Astrocyte of the spinal cord (primary cell): ENCODE measurements at regions not wholly inside any gene's neighbourhood (a gene's known extent, or its start where the extent isn't known, plus 50 kb on each side); places are given as distances from the start of the nearest gene placed in this dataset.
A peak's percentile ranks its signal among the peaks of the same experiment; 100 is the strongest.

ENCODE experiments used
- DNase-seq: peaks from one replicate; pipeline ENCODE4 v3.0.0; 2011; ENCODE audit warnings: low read depth, low spot score
- H3K4me3 ChIP-seq: 2 replicates; pipeline ENCODE4 v1.5.1; 2011; ENCODE audit warnings: low read depth, mild to moderate bottlenecking, low read length, moderate library complexity
- in situ Hi-C: cut with HindIII; loops from 2 replicates; pipeline ENCODE4 v1.10.0; 2017; ENCODE audit warnings: low sequenced_read_pairs
- TF ChIP-seq, protein P1 (sequence below): IDR thresholded peaks from 2 replicates; pipeline ENCODE4 v1.5.1; 2012; ENCODE audit warnings: low read depth, mild to moderate bottlenecking, low read length, inconsistent platforms

DNA sequence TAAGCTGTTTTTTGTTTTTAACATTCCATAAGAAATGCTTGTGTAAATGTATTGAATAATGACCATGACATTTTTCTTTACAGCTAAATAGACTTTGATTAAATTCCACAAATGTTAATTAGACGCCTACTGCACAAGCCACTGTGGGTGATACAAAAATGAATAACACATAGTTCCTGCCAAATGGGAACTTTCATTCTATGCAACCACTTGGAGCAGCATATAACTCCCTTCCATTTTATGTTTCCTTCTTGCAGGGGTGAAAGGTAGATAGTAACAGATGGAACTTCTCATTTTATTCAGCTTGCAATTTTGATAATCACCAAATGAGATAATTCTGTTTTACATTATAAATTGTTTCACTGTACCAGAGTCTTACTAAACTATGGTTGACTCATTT lies 70.0 kb upstream of the THUMPD2 start:
- H3K4me3 ChIP-seq, result no peak overlapping the region
- TF ChIP-seq, protein P1, sequence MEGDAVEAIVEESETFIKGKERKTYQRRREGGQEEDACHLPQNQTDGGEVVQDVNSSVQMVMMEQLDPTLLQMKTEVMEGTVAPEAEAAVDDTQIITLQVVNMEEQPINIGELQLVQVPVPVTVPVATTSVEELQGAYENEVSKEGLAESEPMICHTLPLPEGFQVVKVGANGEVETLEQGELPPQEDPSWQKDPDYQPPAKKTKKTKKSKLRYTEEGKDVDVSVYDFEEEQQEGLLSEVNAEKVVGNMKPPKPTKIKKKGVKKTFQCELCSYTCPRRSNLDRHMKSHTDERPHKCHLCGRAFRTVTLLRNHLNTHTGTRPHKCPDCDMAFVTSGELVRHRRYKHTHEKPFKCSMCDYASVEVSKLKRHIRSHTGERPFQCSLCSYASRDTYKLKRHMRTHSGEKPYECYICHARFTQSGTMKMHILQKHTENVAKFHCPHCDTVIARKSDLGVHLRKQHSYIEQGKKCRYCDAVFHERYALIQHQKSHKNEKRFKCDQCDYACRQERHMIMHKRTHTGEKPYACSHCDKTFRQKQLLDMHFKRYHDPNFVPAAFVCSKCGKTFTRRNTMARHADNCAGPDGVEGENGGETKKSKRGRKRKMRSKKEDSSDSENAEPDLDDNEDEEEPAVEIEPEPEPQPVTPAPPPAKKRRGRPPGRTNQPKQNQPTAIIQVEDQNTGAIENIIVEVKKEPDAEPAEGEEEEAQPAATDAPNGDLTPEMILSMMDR, result no peak
- DNase-seq, result no peak
- in situ Hi-C loops, result no loop called here

DNA sequence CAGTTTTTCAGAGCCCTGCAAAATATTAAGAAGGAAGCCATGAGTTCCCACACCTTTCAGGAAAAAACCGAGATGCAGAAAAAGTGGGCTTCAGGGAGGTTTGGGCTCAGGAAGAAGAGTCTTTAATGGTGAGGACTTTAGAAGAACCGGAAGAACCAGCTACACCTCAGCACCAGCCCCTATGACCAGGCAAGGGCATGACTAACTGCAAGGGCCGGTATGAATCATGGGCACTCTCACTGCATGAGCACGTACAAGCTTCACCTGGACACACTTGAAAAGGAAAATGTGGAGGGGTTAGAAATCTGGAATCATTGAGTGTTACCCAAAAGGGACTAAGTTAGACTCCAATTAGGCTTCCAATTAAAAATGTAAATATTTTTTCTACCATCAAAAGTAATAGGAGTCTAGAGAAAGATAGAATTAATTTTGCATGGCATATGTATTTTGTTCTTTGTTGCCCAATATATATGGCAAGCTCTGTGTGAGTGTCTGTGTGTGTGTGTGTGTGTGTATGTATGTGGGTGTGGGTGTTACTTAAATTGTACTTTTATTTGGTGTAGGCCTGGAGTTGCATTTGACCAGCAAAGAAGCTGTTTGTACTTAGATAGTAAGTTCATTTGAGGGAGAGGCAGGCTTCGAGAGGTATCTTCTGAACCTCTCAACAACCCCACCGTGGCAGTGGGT lies 66.5 kb upstream of the THUMPD2 start:
- H3K4me3 ChIP-seq, result no peak overlapping the region
- TF ChIP-seq, protein P1, result no peak
- DNase-seq, result no peak
- in situ Hi-C loops, result no loop called here

DNA sequence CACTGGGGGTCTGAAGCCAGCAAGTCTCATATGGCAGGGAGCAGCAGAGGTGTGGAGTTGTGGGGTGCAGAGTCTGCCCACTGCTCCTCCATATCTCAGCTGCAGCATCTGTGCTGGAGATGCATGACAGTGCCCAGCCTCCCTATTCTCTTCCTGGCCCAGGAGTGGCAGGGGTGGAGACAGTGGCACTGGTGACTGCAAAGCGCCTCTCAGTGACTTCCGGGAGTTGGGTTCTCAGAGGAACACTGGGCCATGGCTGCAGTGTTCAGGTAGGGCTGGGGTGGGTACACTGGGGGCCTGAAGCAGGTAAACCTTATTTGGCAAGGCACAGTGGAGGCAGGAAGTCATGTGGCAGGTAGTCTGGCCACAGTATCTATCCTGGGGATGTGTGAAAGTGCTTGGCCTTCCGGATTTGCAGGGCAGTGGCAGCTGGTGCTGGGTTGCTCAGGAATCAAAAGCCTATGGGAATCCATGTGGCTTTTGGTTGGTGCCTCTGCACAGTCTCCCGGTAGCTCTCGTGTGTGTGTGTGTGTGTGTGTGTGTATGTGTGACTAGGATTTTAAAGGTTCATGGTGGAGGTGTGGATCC lies 60.3 kb upstream of the THUMPD2 start:
- DNase-seq, result no peak
- TF ChIP-seq, protein P1, result no peak
- H3K4me3 ChIP-seq, result no peak overlapping the region
- in situ Hi-C loops, result no loop called here

DNA sequence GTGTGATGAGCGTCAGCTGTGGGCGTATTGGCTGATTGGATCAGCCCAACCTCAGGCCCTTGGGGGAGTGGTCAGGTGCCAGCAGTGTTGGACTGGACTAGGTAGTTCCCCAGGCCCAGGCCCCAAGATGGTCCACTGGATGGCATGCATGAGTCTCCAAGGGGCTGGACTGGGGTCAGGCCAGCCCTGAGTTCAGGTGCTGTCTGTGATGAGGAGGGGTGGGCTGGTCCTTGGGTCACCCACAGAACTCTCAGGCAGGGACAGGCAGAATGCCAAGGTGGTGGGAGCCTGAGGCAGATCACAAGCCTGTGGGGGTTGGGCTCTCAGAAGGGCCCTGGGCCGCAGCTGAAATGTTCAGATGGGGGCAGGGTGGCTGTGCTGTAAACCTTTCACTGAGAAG lies 59.5 kb upstream of the THUMPD2 start:
- DNase-seq, result no peak
- TF ChIP-seq, protein P1, result no peak
- in situ Hi-C loops, result no loop called here
- H3K4me3 ChIP-seq, result no peak overlapping the region

DNA sequence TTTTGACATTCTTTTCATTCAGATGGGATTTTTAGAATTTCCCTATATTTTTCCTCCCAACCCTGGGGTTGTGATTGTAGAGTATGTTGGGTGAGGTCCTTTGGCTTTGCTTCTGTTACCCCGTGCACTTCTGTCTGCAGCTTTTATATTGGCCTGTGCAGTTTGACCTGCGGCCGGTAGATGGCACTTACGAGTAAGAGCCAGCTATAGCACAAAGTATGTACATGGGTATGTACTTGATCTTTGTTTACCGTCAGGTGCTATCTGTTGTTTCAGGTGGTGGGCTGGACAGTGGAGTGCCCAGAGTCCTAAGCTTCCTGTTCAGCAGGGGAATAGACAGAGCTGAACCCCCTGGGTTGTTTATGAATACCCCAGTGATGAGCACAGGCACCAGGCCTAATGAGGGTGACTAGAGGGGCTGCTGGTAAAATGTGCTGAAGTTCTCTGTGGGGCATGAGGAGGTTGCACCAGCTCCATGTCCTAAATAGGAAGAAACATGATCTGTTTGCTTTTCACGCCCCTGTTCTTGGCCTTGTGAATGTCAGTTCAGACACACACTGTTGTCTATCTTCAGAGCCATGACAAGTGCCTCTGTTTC lies 58.9 kb upstream of the THUMPD2 start:
- TF ChIP-seq, protein P1, result peak; percentile 90
- no peak overlapping the region for H3K4me3 ChIP-seq
- DNase-seq, result peak; percentile 38
- in situ Hi-C loops, result no loop called here

DNA sequence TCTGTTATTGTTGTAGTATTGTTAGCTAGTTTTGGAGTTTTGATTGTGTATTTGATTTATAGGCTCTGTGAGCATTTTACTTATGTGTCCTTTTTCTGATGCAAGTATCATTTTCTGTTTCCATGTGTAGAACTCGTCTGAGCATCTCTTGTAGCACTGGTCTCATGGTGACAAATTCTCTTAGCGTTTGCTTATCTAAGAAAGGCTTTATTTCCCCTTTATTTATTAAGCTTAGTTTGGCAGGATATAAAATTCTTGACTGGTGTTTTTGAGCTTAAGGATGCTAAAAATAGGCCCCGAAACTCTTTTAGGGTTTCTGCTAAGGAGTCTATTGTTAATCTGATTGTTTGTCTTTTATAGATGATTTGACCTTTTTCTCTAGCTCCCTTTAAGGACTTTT lies 57.6 kb upstream of the THUMPD2 start:
- no peak for DNase-seq
- TF ChIP-seq, protein P1, result no peak

More for the DNA sequence above, 57.6 kb upstream of the THUMPD2 start:
- H3K4me3 ChIP-seq, result no peak overlapping the region
- in situ Hi-C loops, result no loop called here
